Prostate gland (tissue), 2 donors: ENCODE measurements at regions not wholly inside any gene's neighbourhood (a gene's known extent, or its start where the extent isn't known, plus 50 kb on each side); places are given as distances from the start of the nearest gene placed in this dataset.
"Not testable (repeated sequence)": the region's sequence is repeated elsewhere in the genome, so short reads cannot be mapped to it uniquely, and the experiment has no call there.

ENCODE experiments used
- DNase-seq: peaks from one replicate; pipeline ENCODE4 v3.0.0-alpha.2; 2019; ENCODE audit warnings: low spot score
- H3K27ac ChIP-seq, 2 donors: fragments of 200-600 bp; sonication (generic); 2 replicates each; pipeline ENCODE4 v1.5.1; 2017 to 2019
- H3K27me3 ChIP-seq: fragments of 200-600 bp; sonication (generic); replicated peaks from 2 replicates; pipeline ENCODE4 v1.5.1; 2019; ENCODE audit not compliant: insufficient read depth
- H3K36me3 ChIP-seq, 2 donors: fragments of 200-600 bp; sonication (generic); 1 replicate in 1 of 2; 2 replicates in 1 of 2; pipeline versions ENCODE4 v1.5.1 to v1.8.1; 2017 to 2019
- H3K4me1 ChIP-seq: fragments of 200-600 bp; sonication (generic); replicated peaks from 2 replicates; pipeline ENCODE4 v1.5.1; 2019
- H3K4me3 ChIP-seq, 2 donors: fragments of 200-600 bp; sonication (generic); 2 replicates each; pipeline ENCODE4 v1.5.1; 2017 to 2019
- H3K9me3 ChIP-seq: fragments of 200-600 bp; sonication (generic); 2 replicates; pipeline ENCODE4 v1.5.1; 2017
- CTCF ChIP-seq, 4 experiments: fragments of 200-600 bp in 2 of 4; fragments of 450-650 bp in 2 of 4; sonication (generic) in 2 of 4; IDR thresholded peaks; 1 replicate in 3 of 4; 2 replicates in 1 of 4; pipeline ENCODE4 v1.5.1; 2016 to 2019; ENCODE audit warnings: antibody characterized with exemption in 4 of 4, mild to moderate bottlenecking in 2 of 4, moderate library complexity in 2 of 4
- POLR2A ChIP-seq: fragments of 450-650 bp; IDR thresholded peaks from one replicate; pipeline ENCODE4 v1.6.1; 2016; ENCODE audit warnings: antibody characterized with exemption, mild to moderate bottlenecking
- POLR2AphosphoS5 ChIP-seq: sonication (generic); formaldehyde crosslinking; IDR thresholded peaks from one replicate; pipeline ENCODE4 v1.6.1; 2017; ENCODE audit warnings: antibody characterized with exemption
- WGBS: methylation state at CpG from one replicate; pipeline ENCODE4 v1.1.5; 2018; 5-methylcytosine and 5-hydroxymethylcytosine counted together
- intact Hi-C: fragments of 100-400 bp; cut with DNase I; formaldehyde crosslinking; loops from one replicate; pipeline ENCODE4 v1.14.2; 2022

GRCh38 chr14:105857826-105858675 is 331.7 kb downstream of the TMEM121 start:
- H3K27me3 ChIP-seq = no peaks in the 10 kb centered on the region
- no peaks in the 10 kb centered on the region for H3K4me1 ChIP-seq
- H3K9me3 ChIP-seq = no peaks in the 10 kb centered on the region
- no peak overlapping the region for H3K27ac ChIP-seq
- 80% methylated on average over 9 of the region's 9 CpGs for WGBS
- intact Hi-C loops = no loop called here
- no peak overlapping the region for H3K4me3 ChIP-seq
- no peaks in the 10 kb centered on the region for H3K36me3 ChIP-seq
- no peak for TF ChIP-seq POLR2AphosphoS5
- no peak for TF ChIP-seq CTCF (IDR thresholded peaks at IDR 0.05)
- TF ChIP-seq POLR2A = no peak
- no peak for DNase-seq

- H3K36me3 ChIP-seq = no peaks in the 10 kb centered on the region
- whole genome bisulfite sequencing = 89% methylated on average over 4 of the region's 4 CpGs
- intact Hi-C loops = no loop called here
- no peaks in the 10 kb centered on the region for H3K27me3 ChIP-seq
- H3K9me3 ChIP-seq = no peaks in the 10 kb centered on the region
- no peak for TF ChIP-seq CTCF (IDR thresholded peaks at IDR 0.05)
- TF ChIP-seq POLR2A = no peak
- no peak for TF ChIP-seq POLR2AphosphoS5
- no peak overlapping the region for H3K4me3 ChIP-seq
- no peaks in the 10 kb centered on the region for H3K4me1 ChIP-seq
- H3K27ac ChIP-seq = no peak overlapping the region
- DNase-seq = no peak
These were observed 332.3 kb downstream of the TMEM121 start for GRCh38 chr14:105858676-105859025.

GRCh38 chr14:105859073-105859716 is 332.8 kb downstream of the TMEM121 start:
- H3K4me3 ChIP-seq, H3K4me1 ChIP-seq, H3K27ac ChIP-seq, H3K9me3 ChIP-seq, H3K27me3 ChIP-seq, DNase-seq, H3K36me3 ChIP-seq, intact Hi-C loops: not testable (repeated sequence)
- WGBS = 83% methylated on average over 11 of the region's 16 CpGs

GRCh38 chr14:105859717-105860614 is 333.6 kb downstream of the TMEM121 start:
- intact Hi-C loops = no loop called here
- no peaks in the 10 kb centered on the region for H3K36me3 ChIP-seq
- TF ChIP-seq CTCF (IDR thresholded peaks at IDR 0.05) (no peak), POLR2A (no peak), POLR2AphosphoS5 (no peak)
- peaks cover 3% of the 10 kb centered on the region for H3K27me3 ChIP-seq
- WGBS = 90% methylated on average over 10 of the region's 11 CpGs
- no peak for DNase-seq
- H3K4me3 ChIP-seq = no peak overlapping the region
- H3K27ac ChIP-seq = no peak overlapping the region
- no peaks in the 10 kb centered on the region for H3K4me1 ChIP-seq
- no peaks in the 10 kb centered on the region for H3K9me3 ChIP-seq
